ENCODE measurements at regions not wholly inside any gene's neighbourhood (a gene's known extent, or its start where the extent isn't known, plus 50 kb on each side); places are given as distances from the start of the nearest gene placed in this dataset.

DNA sequence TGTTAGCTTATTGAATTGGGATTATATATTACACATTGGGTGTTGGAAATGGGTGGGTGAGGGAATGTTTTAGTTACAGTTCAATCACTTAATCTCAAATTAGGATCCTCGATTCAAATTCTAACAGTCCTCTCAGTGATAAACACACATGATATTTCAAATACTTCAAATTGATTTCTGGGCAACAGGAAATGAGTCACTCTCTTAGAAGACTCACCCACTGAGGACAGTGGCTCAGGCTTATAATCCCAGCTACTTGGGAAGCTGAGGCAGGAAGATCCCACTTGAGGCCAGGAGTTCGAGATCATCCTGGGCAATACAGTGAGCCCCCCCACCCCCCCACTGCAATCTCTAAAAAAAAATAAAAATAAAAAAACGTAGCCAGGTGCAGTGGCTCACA is 435.3 kb downstream of the KLF12 start:
- no peak for DNase-seq

DNA sequence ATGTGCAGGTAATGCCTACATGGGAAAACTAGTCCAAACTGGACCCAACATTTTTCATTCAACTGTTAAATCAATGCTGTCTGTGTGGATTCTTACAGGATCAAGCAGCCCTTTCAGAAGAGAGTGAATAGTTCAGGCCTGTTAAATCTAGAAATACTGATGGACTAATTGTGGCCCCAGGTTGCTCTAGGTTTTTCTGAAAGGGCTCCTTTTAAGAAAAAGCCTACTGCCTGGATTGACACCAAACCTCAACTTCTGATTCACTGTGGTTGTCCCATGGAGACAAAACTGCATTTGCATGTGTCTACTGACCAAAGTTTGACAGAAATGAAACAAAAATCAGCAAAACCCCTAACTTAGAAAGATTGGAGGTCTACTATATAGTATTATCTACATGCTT is 437.0 kb downstream of the KLF12 start:
- DNase-seq, result no peak

DNA sequence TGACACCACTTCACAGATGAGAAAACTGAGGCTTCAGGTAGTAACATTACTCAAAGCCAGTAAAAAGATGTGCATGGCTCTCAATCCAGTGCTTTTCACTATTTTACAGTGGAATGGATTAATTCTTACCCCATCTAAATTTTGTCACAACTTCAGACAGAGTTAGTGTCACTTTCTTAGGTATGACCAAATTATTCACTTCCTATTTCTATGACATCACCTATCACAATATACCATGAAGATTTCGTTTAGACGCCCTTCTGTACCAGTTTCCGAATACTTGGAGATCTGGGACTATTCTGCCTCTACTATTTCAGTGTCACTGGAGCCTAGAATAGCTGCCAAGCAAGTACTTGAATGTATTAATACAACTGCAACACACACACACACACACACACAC is 437.5 kb downstream of the KLF12 start:
- DNase-seq, result no peak

DNA sequence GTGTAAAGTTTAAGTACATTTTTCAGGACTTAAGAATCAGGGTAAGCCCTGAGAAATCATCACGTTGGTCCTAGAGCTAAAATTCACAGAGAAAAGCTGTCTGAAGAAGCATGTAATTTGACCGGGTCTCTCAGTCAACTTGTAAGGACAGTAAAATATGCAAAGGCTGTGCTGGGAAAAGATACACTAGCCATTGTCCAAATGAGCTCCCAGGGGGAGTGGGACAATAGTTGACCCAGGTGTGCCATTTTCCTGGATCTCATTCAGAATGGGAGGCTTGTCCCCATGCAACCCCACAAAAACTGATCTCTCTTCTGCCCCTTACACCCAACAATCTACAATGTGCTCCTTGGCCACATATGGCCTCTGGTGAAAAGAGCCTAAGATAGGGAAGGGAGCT is 437.9 kb downstream of the KLF12 start:
- DNase-seq, result no peak

DNA sequence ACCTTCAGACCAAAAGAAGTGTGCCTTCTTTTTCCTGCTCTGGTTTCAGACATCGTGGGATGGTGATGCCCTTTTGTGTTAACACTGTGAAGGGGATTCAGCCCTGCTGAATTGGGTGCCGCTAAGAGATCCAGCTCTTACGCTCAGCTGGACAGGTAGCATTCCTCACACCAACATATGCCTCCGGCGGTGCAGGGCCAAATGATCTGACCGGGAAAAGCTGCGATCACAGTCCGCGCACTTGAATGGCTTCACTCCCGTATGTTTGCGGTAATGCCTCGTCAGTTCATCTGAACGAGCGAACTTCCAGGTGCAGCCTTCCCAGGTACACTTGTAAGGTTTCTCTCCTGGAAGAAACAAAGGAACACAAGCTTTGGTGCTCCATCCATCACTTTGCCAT is 438.9 kb downstream of the KLF12 start:
- DNase-seq, result no peak

DNA sequence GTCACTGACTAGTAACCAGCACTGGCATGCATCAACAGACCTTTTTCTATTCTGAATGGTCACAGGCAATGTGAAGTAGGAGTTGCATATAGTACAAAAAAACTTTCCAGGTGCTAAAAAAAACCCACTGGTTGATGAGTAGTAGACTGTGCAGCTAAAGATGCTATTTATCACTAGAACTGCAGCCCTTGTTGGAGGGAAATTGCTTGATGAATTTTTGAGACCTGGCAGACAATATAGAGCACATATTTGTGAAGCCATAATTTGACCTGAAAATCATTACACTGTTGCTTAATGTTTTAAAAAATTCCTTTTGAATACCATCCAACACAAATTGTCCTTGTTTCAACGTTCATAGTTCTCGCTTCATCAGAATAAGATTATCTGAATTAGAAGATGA is 441.0 kb downstream of the KLF12 start:
- no peak for DNase-seq

DNA sequence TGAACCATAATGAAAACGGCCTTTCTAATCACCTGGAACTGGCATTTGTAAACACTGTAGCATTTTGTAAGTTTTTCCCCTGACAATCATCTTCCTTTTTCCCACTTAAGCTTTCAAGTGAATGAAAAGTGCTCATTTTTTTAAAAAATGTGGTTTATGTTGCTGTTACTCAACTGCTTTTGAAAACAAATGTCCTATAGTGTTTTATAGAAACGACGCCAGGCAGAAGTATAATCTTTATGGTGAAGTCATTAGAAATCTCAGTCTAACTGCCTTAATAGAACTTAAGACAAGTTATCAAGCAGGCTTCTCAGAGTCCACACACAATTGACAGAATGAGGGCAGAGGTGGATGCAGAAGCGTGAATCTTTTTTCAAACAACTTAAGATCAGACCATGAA is 442.3 kb downstream of the KLF12 start:
- DNase-seq, result no peak

DNA sequence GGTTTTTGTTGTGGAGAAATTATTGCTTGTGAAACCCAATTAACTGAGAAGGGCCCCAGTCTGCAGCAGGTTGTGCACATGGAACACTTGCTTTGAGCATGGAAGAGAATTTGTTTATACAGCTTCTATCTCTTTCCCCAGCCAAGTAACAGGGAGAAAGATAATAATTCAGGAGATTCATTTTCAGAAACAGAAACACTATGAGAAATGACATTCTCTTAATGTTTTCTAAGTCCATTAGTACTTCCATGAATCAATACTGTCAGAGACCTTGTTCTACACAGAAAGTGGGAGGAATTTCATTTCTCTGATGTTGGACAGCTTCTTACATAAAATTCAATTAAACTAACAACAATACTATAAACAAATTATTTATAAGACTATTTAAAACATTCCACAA is 446.3 kb downstream of the KLF12 start:
- no peak for DNase-seq

DNA sequence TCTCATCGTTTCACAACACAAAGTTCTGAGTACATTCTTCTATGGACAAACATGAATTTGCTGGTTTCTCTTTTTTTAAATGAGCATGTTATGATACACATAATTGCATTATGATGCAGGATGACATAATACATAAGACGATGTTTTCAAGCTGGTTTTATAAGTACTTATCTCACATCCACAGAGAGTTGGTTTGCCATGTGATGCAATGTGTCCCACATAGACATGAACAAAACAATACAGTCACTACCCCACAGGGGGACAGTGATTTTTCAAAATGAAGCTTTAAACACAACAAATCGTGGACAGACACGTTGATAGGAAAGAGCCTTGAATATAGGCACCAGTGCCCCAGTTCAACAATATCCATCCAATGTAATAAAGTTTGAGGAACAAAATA is 447.1 kb downstream of the KLF12 start:
- no peak for DNase-seq

DNA sequence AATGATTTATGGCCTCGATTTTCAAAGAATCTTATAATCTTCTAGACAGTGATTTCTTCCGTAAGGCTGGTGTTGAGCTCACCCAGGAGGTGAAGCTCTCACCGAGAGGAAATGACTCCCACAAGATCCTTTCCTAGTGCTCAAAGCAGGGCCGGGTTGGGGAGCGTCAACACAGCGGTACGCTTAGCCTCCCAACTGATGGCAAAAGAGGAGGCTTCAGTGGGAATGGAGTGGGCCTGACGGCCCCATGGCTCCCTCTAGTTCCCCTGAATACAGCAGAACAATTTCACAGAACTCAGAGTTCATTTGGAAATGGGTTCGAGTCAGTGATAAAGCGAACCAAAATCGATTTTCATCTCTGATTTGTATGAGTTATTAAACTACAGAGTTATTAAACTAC is 449.5 kb downstream of the KLF12 start:
- no peak for DNase-seq

DNA sequence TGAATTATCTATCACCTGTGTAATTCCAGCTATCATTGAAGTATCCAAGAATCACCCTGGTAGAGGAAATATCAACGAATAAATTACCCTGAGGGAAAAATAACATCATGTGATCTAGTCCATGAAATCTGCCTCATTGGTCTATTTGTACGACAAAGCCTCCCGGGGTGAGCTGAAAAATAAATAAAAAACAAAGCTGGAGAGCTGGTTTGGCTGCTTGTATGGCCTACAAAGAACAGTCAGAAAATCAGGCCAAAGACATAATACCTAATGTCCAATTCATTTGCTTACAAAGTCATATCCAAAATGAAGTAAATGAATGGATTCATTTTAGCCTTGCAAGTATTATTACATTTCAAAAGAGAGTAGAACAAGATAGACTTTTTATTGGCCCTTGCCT is 449.9 kb downstream of the KLF12 start:
- no peak for DNase-seq

DNA sequence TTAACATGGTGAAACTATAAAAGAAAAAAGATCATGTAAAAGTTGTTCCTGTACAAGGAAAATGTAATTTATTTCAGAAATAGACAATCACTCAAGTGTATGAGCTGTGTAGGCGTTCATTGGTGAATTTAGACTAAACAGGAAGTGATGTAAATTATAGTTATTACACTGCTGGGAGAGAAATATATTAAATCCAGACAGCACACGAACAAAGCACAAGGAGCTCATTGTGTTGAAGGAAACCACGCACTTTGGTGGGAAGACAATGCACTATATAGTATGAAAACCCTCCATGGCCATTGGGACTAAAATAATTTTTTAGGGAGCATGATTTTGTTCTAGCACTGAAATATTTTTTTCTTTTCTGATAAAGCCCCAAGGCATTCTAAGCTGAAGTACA is 450.5 kb downstream of the KLF12 start:
- DNase-seq, result no peak

DNA sequence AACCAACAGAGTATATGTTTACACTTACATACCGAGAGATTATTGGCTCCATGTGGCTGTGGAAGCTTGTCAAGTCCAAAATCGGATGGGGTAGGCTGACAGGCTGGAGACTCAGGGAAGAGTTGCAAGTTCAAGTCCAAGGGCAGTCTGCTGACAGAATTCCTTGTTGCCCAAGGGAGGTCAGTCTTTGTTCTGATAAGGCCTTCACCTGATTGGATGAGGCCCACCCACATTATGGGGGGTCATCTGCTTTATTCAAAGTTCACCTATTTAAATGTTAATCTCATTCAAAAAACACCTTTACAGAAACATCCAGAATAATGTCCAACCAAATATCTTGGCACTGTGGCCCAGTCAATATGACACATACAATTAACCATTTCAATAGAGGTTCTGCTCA is 452.4 kb downstream of the KLF12 start:
- DNase-seq, result no peak

DNA sequence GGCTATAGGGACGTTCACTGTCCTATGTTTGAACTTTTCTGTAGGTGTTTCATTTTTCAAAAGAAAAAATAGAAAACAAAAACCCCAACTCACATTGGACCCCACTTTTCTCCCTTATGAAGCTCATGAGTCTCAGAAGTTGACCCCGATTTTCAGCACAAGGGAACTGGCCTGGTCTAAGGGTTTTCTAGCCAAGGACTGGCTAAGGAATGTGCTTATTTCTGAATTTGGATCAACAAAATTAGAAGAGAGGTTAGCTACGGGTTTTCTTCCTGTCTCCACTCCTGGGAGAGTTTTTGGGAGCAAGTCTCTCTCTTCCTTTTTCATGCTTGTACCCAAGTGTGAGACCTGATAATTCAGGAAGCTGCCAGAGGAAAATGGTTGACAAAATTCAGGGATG is 453.2 kb downstream of the KLF12 start:
- DNase-seq, result no peak

DNA sequence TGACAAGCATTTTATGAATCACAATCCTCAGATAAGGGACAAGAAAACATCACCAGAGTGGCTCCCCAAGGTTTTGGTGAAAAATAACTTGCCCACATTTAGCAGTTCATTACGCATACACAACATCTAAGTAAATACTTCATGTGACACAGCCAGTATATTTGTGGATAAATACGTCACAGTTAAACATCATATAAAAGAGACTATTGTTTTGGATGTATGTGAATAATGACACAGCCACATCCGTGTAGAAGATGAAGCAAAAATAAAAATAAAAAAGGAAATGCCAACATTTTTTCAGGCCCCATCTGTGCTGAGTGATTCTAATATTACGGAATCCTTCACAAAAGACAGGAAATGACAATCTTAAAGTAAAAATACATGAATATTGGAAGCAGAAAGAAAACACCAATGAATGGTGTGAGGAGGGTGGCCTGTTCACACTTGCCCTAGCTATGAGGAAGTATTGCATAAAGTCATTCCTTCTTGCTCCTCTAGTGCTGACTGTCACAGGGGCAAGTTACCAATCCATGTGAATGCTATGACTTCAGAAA is 457.1 kb downstream of the KLF12 start:
- DNase-seq, result no peak

DNA sequence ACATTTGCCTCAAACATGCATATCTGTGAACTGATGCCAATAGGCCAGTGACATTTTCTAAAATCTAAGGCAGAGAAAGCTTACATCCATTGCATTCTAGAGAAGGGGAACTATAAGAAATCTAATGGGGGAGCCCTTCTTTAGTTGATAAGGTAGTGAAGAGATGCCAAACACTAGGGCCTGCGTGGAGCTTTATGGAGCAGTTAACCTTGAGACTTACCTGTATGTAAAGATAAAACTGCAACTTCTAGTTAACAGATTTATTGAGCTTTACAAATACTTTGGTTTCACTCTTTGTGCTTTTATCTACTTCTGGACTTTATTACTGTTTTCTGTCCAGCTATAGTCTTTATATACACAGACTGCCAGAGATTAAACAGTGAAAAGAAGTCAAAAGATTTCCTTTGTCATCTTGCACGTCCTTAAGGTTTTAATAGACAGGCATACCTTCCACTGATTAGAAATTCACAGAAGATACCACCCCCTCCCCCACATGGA is 457.6 kb downstream of the KLF12 start:
- DNase-seq, result no peak

DNA sequence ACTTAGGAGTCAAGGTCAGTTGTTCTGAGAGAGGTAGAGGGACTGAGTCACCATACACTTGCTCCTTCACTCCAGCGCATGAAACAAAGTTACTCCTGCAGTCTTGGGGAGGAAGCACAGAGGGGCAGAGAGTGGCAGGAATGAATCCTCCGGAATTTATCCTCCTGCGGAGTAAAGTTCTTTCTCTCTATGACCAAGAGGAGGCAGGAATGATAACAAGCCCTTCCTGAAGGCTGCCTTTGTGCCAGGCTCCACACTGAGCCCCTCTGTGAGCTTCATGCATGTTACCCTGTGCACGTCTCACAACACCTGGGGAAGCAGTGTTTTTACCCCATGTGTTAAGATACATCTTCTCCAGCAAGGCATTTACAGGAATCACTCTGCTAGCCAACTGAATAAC is 458.4 kb downstream of the KLF12 start:
- DNase-seq, result no peak

DNA sequence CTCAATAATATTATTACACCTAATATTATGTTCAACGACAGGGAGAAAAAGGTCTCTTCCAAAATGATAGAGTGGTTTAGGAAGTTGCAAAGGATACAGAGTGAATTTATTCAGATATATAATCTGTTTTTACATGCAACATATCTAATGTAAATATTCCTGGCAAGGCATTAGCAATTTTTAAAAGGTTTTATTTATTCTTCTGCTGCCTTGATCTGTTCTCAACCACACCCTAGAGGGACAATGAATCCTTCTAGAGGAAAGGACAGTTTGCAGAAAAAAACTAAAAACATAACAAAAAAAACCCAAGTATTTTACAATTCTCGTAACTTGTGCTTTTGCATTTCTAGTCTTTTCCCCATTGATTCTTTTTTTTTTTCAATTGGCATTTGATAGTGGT is 459.6 kb downstream of the KLF12 start:
- DNase-seq, result no peak

DNA sequence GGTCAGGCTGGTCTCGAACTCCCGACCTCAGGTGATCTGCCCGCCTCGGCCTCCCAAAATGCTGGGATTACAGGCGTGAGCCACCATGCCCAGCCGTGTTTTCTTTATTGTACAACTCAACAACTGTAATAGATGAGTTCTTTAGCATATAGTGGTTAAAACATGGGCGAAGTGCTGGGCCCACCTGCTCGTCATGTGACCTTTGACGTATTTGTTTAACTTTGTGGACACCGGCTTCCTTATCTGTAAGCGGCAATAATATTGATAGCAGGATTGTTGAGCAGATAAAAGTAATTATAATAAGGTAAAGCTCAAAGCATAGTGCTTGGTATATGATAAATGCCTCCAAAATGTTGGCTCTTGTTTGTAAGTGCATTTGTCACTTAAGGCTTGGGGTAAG is 460.3 kb downstream of the KLF12 start:
- no peak for DNase-seq

DNA sequence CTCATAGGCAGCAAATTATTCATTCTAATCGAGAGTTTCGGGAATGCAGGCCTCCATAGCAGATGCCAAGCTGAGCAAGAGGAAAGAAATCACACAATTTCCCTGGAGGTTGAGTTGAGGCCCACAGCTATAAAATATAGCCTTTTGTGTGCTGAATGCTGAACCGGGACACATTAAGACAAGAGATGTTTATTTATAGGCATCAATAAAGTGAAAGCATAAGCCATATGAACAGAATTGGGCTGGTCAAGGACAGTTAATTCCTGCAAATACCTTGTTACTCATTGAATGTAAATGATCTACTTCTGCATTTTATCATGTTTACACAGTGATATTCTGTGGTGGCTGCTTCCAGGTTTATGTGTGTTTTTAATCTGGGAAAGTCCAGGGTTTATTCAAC is 461.7 kb downstream of the KLF12 start:
- DNase-seq, result no peak

DNA sequence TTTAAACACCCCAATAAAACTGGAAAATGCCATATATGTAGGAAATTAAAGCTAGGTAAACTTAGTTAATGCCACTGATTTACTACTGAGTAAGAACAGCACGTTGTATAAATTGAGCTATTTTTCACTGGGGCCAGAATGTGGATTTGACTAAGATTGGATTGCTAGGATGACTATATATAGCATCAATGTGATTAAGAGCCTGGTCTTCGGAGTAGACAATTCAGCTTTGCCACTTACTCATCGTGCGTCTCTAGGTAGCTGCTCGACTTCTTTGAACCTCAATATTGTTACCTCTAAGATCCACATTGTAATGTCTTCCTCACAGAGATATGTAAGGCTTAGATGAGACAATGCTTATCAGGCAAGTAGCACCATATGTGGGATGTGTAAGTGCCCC is 462.5 kb downstream of the KLF12 start:
- no peak for DNase-seq

DNA sequence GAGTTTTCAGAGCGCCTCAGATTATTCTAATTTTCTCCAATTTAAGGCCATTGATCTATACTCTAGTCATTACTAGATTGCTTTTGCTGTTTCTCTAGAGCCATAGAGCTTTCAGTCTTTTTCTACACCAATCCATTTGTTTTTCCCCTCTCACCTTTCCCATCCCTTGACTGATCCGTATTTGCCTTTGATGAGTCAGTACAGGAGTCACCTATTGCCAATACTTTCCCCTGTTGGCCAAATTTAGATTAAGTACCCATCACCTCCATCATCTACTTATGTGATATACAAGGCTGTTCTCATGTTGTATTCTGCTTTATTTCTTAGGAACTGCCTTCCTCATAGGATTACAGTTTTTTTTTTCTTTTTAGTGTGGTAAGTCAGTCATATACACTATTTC is 463.2 kb downstream of the KLF12 start:
- no peak for DNase-seq

DNA sequence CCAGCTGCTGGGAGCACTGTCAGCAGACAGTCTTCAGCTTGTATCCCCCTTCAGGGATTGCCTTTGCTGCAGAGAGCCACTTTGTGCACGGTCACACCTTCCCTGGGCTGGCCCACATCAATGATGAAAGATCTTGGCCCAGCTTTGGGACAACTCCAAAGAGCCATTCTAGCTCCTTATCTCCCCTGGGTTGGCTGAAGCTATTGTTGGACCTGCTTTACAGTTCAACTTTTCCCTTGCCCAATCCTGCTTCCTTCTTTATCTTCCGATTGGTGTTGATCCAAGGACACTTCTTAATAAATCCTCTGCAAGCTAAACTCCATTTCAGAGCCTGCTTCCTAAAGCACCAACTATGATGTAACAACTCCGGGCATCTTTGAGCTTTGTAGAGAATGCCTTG is 466.4 kb downstream of the KLF12 start:
- no peak for DNase-seq

DNA sequence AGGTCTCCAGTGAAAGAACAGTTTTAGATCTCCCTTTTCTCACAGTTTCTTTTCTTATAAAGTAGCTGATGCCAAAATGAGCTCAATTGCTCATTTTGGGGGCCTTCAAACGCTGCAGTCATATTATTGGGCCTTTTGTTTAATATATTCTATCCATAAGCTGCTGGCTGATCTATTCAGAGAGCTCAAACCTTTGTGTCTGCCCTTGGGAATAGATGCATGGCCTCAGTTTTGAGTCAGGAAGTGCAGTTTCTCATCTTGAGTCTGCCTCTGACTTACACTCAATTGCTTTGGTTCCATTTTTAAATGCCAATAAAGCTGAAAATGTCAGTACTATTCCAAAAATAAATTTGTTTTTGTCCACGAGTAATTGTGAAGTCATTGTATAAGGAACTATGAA is 468.9 kb downstream of the KLF12 start:
- no peak for DNase-seq

DNA sequence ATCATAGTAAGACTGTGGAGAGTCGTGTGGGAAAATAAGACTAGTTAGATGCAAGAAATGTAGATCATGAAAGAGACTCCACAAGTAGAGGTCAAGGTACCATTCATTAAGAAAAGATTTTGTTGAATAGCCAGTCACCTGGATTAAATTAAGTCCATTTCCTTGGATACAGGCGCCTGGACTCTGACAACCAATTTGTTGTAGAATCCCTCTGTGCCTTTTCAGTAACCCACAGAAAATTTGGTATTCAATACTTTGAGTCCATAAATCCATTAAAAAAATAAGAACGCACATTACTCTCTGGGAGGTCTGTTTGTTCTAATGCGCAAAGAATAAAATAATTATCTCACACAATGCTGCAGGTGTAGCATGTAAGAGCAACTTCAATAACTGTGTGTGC is 469.4 kb downstream of the KLF12 start:
- no peak for DNase-seq

DNA sequence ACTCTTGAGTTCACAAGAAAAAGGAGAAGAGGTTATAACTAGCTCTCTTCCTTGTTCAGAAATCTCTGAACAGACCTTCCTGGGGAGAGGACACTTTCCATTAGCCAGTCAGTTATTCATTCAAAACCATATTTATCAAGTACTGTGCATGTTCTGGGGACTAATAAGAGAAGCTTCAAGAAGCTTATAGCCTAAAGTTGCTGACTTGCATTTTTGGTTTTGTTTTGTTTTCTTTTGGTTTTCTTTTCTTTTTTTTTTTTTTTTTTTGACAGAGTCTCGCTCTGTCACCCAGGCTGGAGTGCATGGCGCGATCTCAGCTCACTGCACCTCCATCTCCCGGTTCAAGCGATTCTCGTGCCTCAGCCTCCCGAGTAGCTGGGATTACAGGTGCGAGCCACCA is 471.4 kb downstream of the KLF12 start:
- no peak for DNase-seq
